WERI-Rb-1 (cell line): ENCODE measurements at regions not wholly inside any gene's neighbourhood (a gene's known extent, or its start where the extent isn't known, plus 50 kb on each side); places are given as distances from the start of the nearest gene placed in this dataset.

Experiments used
- DNase-seq: peaks from one replicate; pipeline ENCODE4 v3.0.0-alpha.2; 2020
- H3K27ac ChIP-seq: fragments of 250-450 bp; sonication (Bioruptor Pico); 2 replicates; pipeline ENCODE4 v1.5.1; 2020; ENCODE audit warnings: mild to moderate bottlenecking, moderate library complexity
- H3K27me3 ChIP-seq: fragments of 250-450 bp; sonication (Bioruptor Pico); 2 replicates; pipeline ENCODE4 v1.5.1; 2021; ENCODE audit warnings: mild to moderate bottlenecking, low read depth, moderate library complexity; ENCODE audit not compliant: insufficient read depth, severe bottlenecking
- H3K36me3 ChIP-seq: fragments of 250-450 bp; sonication (Bioruptor Pico); 2 replicates; pipeline ENCODE4 v1.5.1; 2020; ENCODE audit warnings: mild to moderate bottlenecking, moderate library complexity
- H3K4me3 ChIP-seq: 2 replicates; pipeline ENCODE4 v1.5.1; 2011; ENCODE audit warnings: low read depth, mild to moderate bottlenecking, control low read depth, low read length
- H3K9me3 ChIP-seq: fragments of 250-450 bp; sonication (Bioruptor Pico); 2 replicates; pipeline ENCODE4 v1.5.1; 2021; ENCODE audit warnings: mild to moderate bottlenecking, moderate library complexity; ENCODE audit not compliant: severe bottlenecking
- TF ChIP-seq, protein P1 (sequence below): IDR thresholded peaks from 2 replicates; pipeline ENCODE4 v1.5.1; 2011; ENCODE audit warnings: low read depth, mild to moderate bottlenecking, control low read depth, inconsistent platforms, low read length

DNA sequence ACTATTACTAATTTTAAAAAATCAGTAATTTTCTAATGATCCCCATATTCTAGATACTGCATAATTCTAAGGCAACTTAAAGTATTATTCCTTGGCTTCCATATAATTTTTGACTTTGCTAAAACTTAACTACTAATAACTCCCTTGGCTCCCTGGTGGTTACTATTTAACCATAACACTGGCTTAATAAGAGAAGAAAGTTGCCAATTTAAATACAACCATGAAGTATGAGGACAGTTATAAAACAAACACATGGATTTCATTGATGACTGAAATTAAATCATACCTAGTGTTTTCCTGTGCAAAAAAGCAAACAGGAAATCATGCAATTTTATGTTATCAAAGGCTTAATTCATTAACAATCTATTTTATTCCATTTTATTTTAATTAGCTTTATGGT, 1073.9 kb downstream of the GRM8 start:
- H3K27ac ChIP-seq: no peak overlapping the region
- no peaks in the 10 kb centered on the region for H3K27me3 ChIP-seq
- H3K36me3 ChIP-seq: no peaks in the 10 kb centered on the region
- TF ChIP-seq, protein P1, sequence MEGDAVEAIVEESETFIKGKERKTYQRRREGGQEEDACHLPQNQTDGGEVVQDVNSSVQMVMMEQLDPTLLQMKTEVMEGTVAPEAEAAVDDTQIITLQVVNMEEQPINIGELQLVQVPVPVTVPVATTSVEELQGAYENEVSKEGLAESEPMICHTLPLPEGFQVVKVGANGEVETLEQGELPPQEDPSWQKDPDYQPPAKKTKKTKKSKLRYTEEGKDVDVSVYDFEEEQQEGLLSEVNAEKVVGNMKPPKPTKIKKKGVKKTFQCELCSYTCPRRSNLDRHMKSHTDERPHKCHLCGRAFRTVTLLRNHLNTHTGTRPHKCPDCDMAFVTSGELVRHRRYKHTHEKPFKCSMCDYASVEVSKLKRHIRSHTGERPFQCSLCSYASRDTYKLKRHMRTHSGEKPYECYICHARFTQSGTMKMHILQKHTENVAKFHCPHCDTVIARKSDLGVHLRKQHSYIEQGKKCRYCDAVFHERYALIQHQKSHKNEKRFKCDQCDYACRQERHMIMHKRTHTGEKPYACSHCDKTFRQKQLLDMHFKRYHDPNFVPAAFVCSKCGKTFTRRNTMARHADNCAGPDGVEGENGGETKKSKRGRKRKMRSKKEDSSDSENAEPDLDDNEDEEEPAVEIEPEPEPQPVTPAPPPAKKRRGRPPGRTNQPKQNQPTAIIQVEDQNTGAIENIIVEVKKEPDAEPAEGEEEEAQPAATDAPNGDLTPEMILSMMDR: no peak
- no peaks in the 10 kb centered on the region for H3K9me3 ChIP-seq
- DNase-seq: no peak
- H3K4me3 ChIP-seq: no peak overlapping the region

DNA sequence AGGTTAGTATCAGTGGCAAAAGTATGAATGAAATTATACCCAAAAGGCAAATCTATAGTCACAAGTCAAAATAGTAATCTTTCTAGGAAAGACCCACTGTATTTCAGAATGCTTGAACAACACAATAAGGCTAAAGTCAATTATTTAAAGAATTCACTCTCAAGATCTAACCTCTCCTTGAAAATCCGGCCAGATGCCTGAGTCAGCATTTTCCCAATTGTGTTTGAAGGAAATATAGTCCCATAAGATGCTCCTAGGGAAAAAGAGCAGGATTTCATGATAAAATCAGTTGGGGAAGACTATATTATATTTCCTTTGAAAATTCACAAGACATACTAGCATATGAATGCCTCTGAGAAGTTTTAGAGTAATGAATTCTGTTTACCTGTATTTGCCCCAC, 1075.0 kb downstream of the GRM8 start:
- Histone ChIP-seq H3K36me3 (no peaks in the 10 kb centered on the region), H3K27ac (no peak overlapping the region), H3K4me3 (no peak overlapping the region), H3K9me3 (no peaks in the 10 kb centered on the region), H3K27me3 (no peaks in the 10 kb centered on the region)
- TF ChIP-seq, protein P1: no peak
- no peak for DNase-seq

DNA sequence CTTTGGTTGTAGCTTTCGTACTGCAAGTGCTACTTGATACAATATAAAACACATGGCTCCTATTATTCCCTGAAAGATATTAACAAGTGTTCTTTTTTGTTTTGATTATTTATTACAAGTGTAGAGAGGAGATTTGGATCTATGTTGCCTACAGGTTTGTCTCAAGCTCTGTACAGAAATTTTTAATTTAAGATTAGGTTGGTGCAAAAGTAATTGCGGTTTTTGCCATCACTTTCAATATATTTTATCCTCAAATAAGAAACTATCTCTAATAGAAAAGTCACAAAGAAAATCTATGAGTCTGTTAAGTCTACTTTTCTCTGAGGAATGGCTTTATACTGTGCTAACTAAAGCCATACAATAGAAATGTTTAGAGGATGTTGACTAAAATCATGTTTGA, 1086.1 kb downstream of the GRM8 start:
- TF ChIP-seq, protein P1: no peak
- no peak overlapping the region for H3K27ac ChIP-seq
- no peak for DNase-seq
- no peaks in the 10 kb centered on the region for H3K36me3 ChIP-seq
- no peaks in the 10 kb centered on the region for H3K27me3 ChIP-seq
- no peak overlapping the region for H3K4me3 ChIP-seq
- peaks cover 3% of the 10 kb centered on the region for H3K9me3 ChIP-seq

DNA sequence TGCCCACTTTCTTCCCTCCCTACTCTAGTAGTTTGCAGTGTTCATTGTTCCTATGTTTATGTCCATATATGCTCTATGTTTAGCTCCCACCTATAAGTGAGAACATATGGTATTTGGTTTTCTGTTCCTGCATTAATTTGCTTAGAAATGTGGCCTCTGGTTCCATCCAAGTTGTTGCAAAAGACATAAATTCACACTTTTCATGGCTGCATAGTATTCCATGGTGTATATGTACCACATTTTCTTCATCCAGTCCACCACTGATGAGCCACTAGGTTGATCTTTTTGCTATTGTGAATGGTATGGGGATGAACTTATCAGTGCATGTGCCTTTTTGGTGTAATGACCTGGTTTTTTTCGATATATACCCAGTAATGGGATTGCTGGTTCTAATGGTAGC, 1089.1 kb downstream of the GRM8 start:
- Histone ChIP-seq H3K4me3 (no peak overlapping the region), H3K36me3 (no peaks in the 10 kb centered on the region), H3K27me3 (no peaks in the 10 kb centered on the region), H3K9me3 (peaks cover 3% of the 10 kb centered on the region), H3K27ac (no peak overlapping the region)
- TF ChIP-seq, protein P1: no peak
- DNase-seq: no peak

DNA sequence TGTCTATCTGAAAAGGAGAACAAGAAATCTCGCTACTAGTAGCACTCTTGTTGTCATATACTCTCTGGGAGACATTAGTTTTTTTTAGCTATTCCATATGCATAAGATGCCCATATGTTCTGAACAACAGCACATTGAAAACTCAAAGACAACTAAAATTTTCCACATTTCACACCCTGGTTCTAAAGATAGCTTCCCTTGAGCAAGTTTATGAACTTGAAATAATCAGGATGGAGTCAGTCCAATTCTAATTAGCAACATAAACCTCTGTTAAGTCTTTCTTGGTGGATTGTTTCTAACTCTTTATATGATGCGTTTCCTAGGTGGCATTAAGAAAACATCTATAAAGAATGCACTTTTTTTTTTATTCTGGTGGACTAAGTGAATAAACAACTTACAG, 1095.3 kb downstream of the GRM8 start:
- TF ChIP-seq, protein P1: no peak
- DNase-seq: no peak
- Histone ChIP-seq H3K4me3 (no peak overlapping the region), H3K27ac (no peak overlapping the region), H3K9me3 (no peaks in the 10 kb centered on the region), H3K36me3 (no peaks in the 10 kb centered on the region), H3K27me3 (no peaks in the 10 kb centered on the region)

DNA sequence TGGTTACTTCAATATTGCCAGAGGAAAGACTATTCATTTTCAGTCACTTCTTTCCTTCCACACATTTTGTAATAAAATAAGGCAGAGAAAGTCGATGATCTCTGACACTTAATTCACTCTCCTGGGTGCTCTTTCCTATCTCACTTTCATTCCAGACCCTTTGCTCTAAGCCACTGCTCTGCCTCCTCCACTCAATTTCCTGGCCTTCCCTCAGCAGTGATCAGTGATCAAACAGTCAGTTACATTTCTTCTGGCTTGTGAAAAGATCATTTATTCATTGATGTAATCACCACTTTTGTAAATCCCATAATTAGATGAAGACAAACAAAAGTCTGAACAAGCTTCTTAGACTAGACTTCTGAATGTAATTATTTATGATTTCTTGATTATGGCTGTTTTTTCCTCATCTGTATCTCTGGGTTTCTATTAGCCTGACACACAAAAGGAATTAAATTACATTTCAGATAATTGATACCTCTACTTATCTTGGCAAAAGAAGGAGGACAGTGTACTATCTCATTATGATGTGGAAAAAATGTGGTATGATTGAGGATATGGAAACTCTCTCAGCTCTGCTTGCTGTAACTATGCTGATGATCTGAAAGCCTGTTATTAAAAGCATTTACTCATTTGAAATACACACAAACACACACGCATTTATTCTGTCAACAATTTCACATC, 1102.3 kb downstream of the GRM8 start:
- H3K4me3 ChIP-seq: no peak overlapping the region
- no peaks in the 10 kb centered on the region for H3K9me3 ChIP-seq
- no peaks in the 10 kb centered on the region for H3K36me3 ChIP-seq
- no peak for DNase-seq
- no peak overlapping the region for H3K27ac ChIP-seq
- TF ChIP-seq, protein P1: no peak
- no peaks in the 10 kb centered on the region for H3K27me3 ChIP-seq
